ENCODE measurements at regions not wholly inside any gene's neighbourhood (a gene's known extent, or its start where the extent isn't known, plus 50 kb on each side); places are given as distances from the start of the nearest gene placed in this dataset.

GRCh38 chr20:1777476-1777820 lies 117.8 kb upstream of the SIRPA start:
- Mint-ChIP-seq H3K9me3 (no peaks in the 10 kb centered on the region), H3K4me1 (peaks cover 16% of the 10 kb centered on the region), H3K4me3 (peak overlapping the region; percentile 97), H3K27ac (ENCODE audit: unreplicated experiment) (no peak overlapping the region), H3K36me3 (ENCODE audit: low read depth) (peaks cover 3% of the 10 kb centered on the region), H3K27me3 (ENCODE audit: low read depth) (peaks cover 7% of the 10 kb centered on the region)
- no peak for DNase-seq (ENCODE audit: low read depth, low spot score)
- TF ChIP-seq CTCF (conservative IDR thresholded peaks at IDR 0.05): no peak

GRCh38 chr20:1776681-1777475 lies 118.3 kb upstream of the SIRPA start:
- peak; percentile 87 for TF ChIP-seq CTCF (conservative IDR thresholded peaks at IDR 0.05)
- H3K36me3 Mint-ChIP-seq (ENCODE audit: low read depth): peaks cover 3% of the 10 kb centered on the region
- peak overlapping the region; percentile 97 for H3K4me3 Mint-ChIP-seq
- H3K9me3 Mint-ChIP-seq: no peaks in the 10 kb centered on the region
- peak; percentile 95 for DNase-seq (ENCODE audit: low read depth, low spot score)
- peak overlapping the region; percentile 96 for H3K27ac Mint-ChIP-seq (ENCODE audit: unreplicated experiment)
- H3K27me3 Mint-ChIP-seq (ENCODE audit: low read depth): peaks cover 7% of the 10 kb centered on the region
- H3K4me1 Mint-ChIP-seq: peaks cover 16% of the 10 kb centered on the region

- H3K27me3 Mint-ChIP-seq (ENCODE audit: low read depth): peaks cover 3% of the 10 kb centered on the region
- no peak for TF ChIP-seq CTCF (conservative IDR thresholded peaks at IDR 0.05)
- H3K9me3 Mint-ChIP-seq: no peaks in the 10 kb centered on the region
- DNase-seq (ENCODE audit: low read depth, low spot score): no peak
- peak overlapping the region; percentile 97 for H3K4me3 Mint-ChIP-seq
- peaks cover 16% of the 10 kb centered on the region for H3K4me1 Mint-ChIP-seq
- H3K36me3 Mint-ChIP-seq (ENCODE audit: low read depth): peaks cover 3% of the 10 kb centered on the region
- H3K27ac Mint-ChIP-seq (ENCODE audit: unreplicated experiment): no peak overlapping the region
Observed at GRCh38 chr20:1775117-1775516, 117.5 kb upstream of the SIRPG start.

GRCh38 chr20:1774479-1774878 lies 116.9 kb upstream of the SIRPG start:
- Mint-ChIP-seq H3K27ac (ENCODE audit: unreplicated experiment) (no peak overlapping the region), H3K4me1 (peaks cover 16% of the 10 kb centered on the region), H3K9me3 (no peaks in the 10 kb centered on the region), H3K27me3 (ENCODE audit: low read depth) (no peaks in the 10 kb centered on the region), H3K4me3 (no peak overlapping the region), H3K36me3 (ENCODE audit: low read depth) (peaks cover 3% of the 10 kb centered on the region)
- no peak for TF ChIP-seq CTCF (conservative IDR thresholded peaks at IDR 0.05)
- DNase-seq (ENCODE audit: low read depth, low spot score): no peak

GRCh38 chr20:1773816-1774215 lies 116.2 kb upstream of the SIRPG start:
- no peak overlapping the region for H3K27ac Mint-ChIP-seq (ENCODE audit: unreplicated experiment)
- peaks cover 16% of the 10 kb centered on the region for H3K4me1 Mint-ChIP-seq
- no peaks in the 10 kb centered on the region for H3K27me3 Mint-ChIP-seq (ENCODE audit: low read depth)

More at GRCh38 chr20:1773816-1774215, 116.2 kb upstream of the SIRPG start:
- no peak for DNase-seq (ENCODE audit: low read depth, low spot score)
- H3K9me3 Mint-ChIP-seq: no peaks in the 10 kb centered on the region
- no peak for TF ChIP-seq CTCF (conservative IDR thresholded peaks at IDR 0.05)
- H3K36me3 Mint-ChIP-seq (ENCODE audit: low read depth): peaks cover 3% of the 10 kb centered on the region
- no peak overlapping the region for H3K4me3 Mint-ChIP-seq
